Progenitor cell of endocrine pancreas (in vitro differentiated cells): ENCODE measurements at regions not wholly inside any gene's neighbourhood (a gene's known extent, or its start where the extent isn't known, plus 50 kb on each side); places are given as distances from the start of the nearest gene placed in this dataset.

Experiments
- DNase-seq: peaks from one replicate; pipeline ENCODE4 v3.0.0; 2021; ENCODE audit warnings: low spot score; ENCODE audit not compliant: unreplicated experiment
- H3K27ac Mint-ChIP-seq: 2 replicates; pipeline ENCODE4 v1.8.0; 2021; ENCODE audit warnings: mild to moderate bottlenecking, moderate library complexity, mixed read lengths
- H3K27me3 Mint-ChIP-seq: 2 replicates; pipeline ENCODE4 v1.8.0; 2021; ENCODE audit warnings: mixed read lengths
- H3K36me3 Mint-ChIP-seq: 2 replicates; pipeline ENCODE4 v1.8.0; 2022; ENCODE audit warnings: mixed read lengths; ENCODE audit not compliant: insufficient read depth
- H3K4me1 Mint-ChIP-seq: 2 replicates; pipeline ENCODE4 v1.8.0; 2021; ENCODE audit warnings: low read depth, mixed read lengths
- H3K4me3 Mint-ChIP-seq: 2 replicates; pipeline ENCODE4 v1.8.0; 2021; ENCODE audit warnings: low read depth, mild to moderate bottlenecking, moderate library complexity, mixed read lengths
- H3K9me3 Mint-ChIP-seq: 2 replicates; pipeline ENCODE4 v1.8.0; 2021; ENCODE audit warnings: low read depth, mixed read lengths
- CTCF ChIP-seq: fragments of 200-600 bp; sonication (generic); IDR thresholded peaks from one replicate; pipeline ENCODE4 v1.5.0; 2021; ENCODE audit warnings: antibody characterized with exemption, mild to moderate bottlenecking; ENCODE audit not compliant: unreplicated experiment

- Mint-ChIP-seq H3K4me3 (no peak overlapping the region), H3K9me3 (peaks cover 3% of the 10 kb centered on the region), H3K27me3 (no peaks in the 10 kb centered on the region), H3K27ac (no peak overlapping the region), H3K36me3 (no peaks in the 10 kb centered on the region), H3K4me1 (peaks cover 16% of the 10 kb centered on the region)
- no peak for TF ChIP-seq CTCF
- DNase-seq: no peak
Measured at GRCh38 chr12:77609016-77609415, 221.7 kb upstream of the NAV3 start.

- no peak for DNase-seq
- no peak overlapping the region for H3K4me3 Mint-ChIP-seq
- H3K27ac Mint-ChIP-seq: no peak overlapping the region
- H3K9me3 Mint-ChIP-seq: peaks cover 3% of the 10 kb centered on the region
- no peaks in the 10 kb centered on the region for H3K27me3 Mint-ChIP-seq
- TF ChIP-seq CTCF: no peak
- H3K36me3 Mint-ChIP-seq: no peaks in the 10 kb centered on the region
- peaks cover 16% of the 10 kb centered on the region for H3K4me1 Mint-ChIP-seq
Measured at GRCh38 chr12:77608271-77608824, 222.3 kb upstream of the NAV3 start.

- no peak for DNase-seq
- Mint-ChIP-seq H3K27me3 (no peaks in the 10 kb centered on the region), H3K4me1 (peaks cover 16% of the 10 kb centered on the region), H3K27ac (peak overlapping the region; percentile 41), H3K4me3 (no peak overlapping the region), H3K9me3 (no peaks in the 10 kb centered on the region), H3K36me3 (no peaks in the 10 kb centered on the region)
- TF ChIP-seq CTCF: no peak
Measured at GRCh38 chr12:77606348-77606747, 224.3 kb upstream of the NAV3 start.

GRCh38 chr12:77603946-77604345 lies 226.7 kb upstream of the NAV3 start:
- Mint-ChIP-seq H3K36me3 (no peaks in the 10 kb centered on the region), H3K9me3 (no peaks in the 10 kb centered on the region), H3K27ac (no peak overlapping the region), H3K4me3 (no peak overlapping the region), H3K27me3 (no peaks in the 10 kb centered on the region), H3K4me1 (peaks cover 15% of the 10 kb centered on the region)
- DNase-seq: no peak
- no peak for TF ChIP-seq CTCF

GRCh38 chr12:77601069-77601468 lies 229.6 kb upstream of the NAV3 start:
- Mint-ChIP-seq H3K4me1 (peaks cover 11% of the 10 kb centered on the region), H3K4me3 (no peak overlapping the region), H3K36me3 (no peaks in the 10 kb centered on the region), H3K27ac (no peak overlapping the region), H3K9me3 (no peaks in the 10 kb centered on the region), H3K27me3 (no peaks in the 10 kb centered on the region)
- DNase-seq: no peak
- TF ChIP-seq CTCF: no peak
